TTC549 (cell line): ENCODE measurements at regions not wholly inside any gene's neighbourhood (a gene's known extent, or its start where the extent isn't known, plus 50 kb on each side); places are given as distances from the start of the nearest gene placed in this dataset.
"Not testable (repeated sequence)": the region's sequence is repeated elsewhere in the genome, so short reads cannot be mapped to it uniquely, and the experiment has no call there.

Experiments used
- FAIRE-seq: peaks from 2 replicates; lab custom pipeline; 2012; peaks lifted over from hg19 to GRCh38; lab: Jason Lieb, UNC

- no peak for FAIRE-seq
Observed at GRCh38 chr3:26281284-26281985, 341.1 kb upstream of the LRRC3B start.

- not testable (repeated sequence) for FAIRE-seq
Observed at GRCh38 chr3:26284503-26284902, 338.1 kb upstream of the LRRC3B start.

- FAIRE-seq = no peak
Observed at GRCh38 chr3:26291840-26292239, 330.7 kb upstream of the LRRC3B start.

GRCh38 chr3:26292780-26293179 is 329.8 kb upstream of the LRRC3B start:
- no peak for FAIRE-seq

GRCh38 chr3:26293329-26293844 is 329.2 kb upstream of the LRRC3B start:
- FAIRE-seq = no peak

GRCh38 chr3:26307192-26307591 is 315.4 kb upstream of the LRRC3B start:
- no peak for FAIRE-seq

GRCh38 chr3:26307787-26308186 is 314.8 kb upstream of the LRRC3B start:
- FAIRE-seq = no peak

- no peak for FAIRE-seq
Observed at GRCh38 chr3:26308454-26308853, 314.1 kb upstream of the LRRC3B start.

GRCh38 chr3:26309536-26309935 is 313.0 kb upstream of the LRRC3B start:
- FAIRE-seq = not testable (repeated sequence)

- FAIRE-seq = no peak
Observed at GRCh38 chr3:26312816-26313215, 309.8 kb upstream of the LRRC3B start.

GRCh38 chr3:26316472-26316871 is 306.1 kb upstream of the LRRC3B start:
- FAIRE-seq = no peak

- not testable (repeated sequence) for FAIRE-seq
Observed at GRCh38 chr3:26323741-26324140, 298.8 kb upstream of the LRRC3B start.

- no peak for FAIRE-seq
Observed at GRCh38 chr3:26340001-26340400, 282.6 kb upstream of the LRRC3B start.

GRCh38 chr3:26343647-26344046 is 278.9 kb upstream of the LRRC3B start:
- FAIRE-seq = no peak

GRCh38 chr3:26345613-26346012 is 277.0 kb upstream of the LRRC3B start:
- no peak for FAIRE-seq

GRCh38 chr3:26346497-26346896 is 276.1 kb upstream of the LRRC3B start:
- FAIRE-seq = no peak

GRCh38 chr3:26347150-26347549 is 275.4 kb upstream of the LRRC3B start:
- no peak for FAIRE-seq

GRCh38 chr3:26350853-26351252 is 271.7 kb upstream of the LRRC3B start:
- no peak for FAIRE-seq

GRCh38 chr3:26353097-26353496 is 269.5 kb upstream of the LRRC3B start:
- FAIRE-seq = no peak

- FAIRE-seq = no peak
Observed at GRCh38 chr3:26358405-26358804, 264.2 kb upstream of the LRRC3B start.

- FAIRE-seq = no peak
Observed at GRCh38 chr3:26365706-26366105, 256.9 kb upstream of the LRRC3B start.

GRCh38 chr3:26368312-26368711 is 254.3 kb upstream of the LRRC3B start:
- no peak for FAIRE-seq

- FAIRE-seq = no peak
Observed at GRCh38 chr3:26369133-26369532, 253.4 kb upstream of the LRRC3B start.

- no peak for FAIRE-seq
Observed at GRCh38 chr3:26375843-26376530, 246.6 kb upstream of the LRRC3B start.
